ENCODE measurements at regions not wholly inside any gene's neighbourhood (a gene's known extent, or its start where the extent isn't known, plus 50 kb on each side); places are given as distances from the start of the nearest gene placed in this dataset.

GRCh38 chr2:177314722-177315264 lies 50.3 kb upstream of the NFE2L2 start:
- H3K27me3 ChIP-seq (ENCODE audit: control insufficient read depth in 5 of 5, insufficient read depth in 4 of 5, low read length in 5 of 5), result no peaks in the 10 kb centered on the region
- no peak overlapping the region for H3K27ac ChIP-seq (ENCODE audit: low read depth, low read length)
- no peaks in the 10 kb centered on the region for H3K9me3 ChIP-seq (ENCODE audit: control insufficient read depth in 5 of 5, low read length in 5 of 5)
- H3K36me3 ChIP-seq (ENCODE audit: control insufficient read depth in 5 of 5, insufficient read depth in 5 of 5, low read length in 5 of 5), result no peaks in the 10 kb centered on the region
- peaks cover 0 to 17% (median 5%) of the 10 kb centered on the region in 5 donors for H3K4me1 ChIP-seq (ENCODE audit: control insufficient read depth in 5 of 5, insufficient read depth in 5 of 5, low read length in 5 of 5)
- no peak overlapping the region for H3K4me3 ChIP-seq (ENCODE audit: low read depth in 1 of 5, low read length in 5 of 5)
- no peak overlapping the region for H3K9ac ChIP-seq (ENCODE audit: low read length in 5 of 5)

DNA sequence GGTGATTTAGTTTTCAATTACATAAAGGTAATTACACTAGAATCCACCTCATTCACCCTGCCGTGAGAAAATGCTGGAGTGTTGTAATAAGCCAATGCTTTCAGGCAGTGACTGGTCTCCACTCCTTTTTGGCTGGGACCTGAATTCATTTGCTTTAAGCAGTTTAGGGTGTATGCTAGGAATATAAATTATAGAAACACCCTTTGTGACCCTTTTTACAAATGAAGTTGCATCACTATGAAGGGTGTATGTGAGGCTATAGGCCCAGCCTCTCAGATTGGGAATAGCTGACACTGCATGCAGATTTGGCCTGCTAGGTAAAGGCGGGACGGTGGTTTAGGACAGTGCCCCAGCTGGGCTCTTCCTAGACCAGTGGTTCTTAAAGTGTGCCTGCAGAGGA lies 50.8 kb upstream of the NFE2L2 start:
- Histone ChIP-seq H3K4me1 (ENCODE audit: control insufficient read depth in 5 of 5, insufficient read depth in 5 of 5, low read length in 5 of 5) (peaks cover 0 to 17% (median 5%) of the 10 kb centered on the region in 5 donors), H3K27ac (ENCODE audit: low read depth, low read length) (no peak overlapping the region), H3K36me3 (ENCODE audit: control insufficient read depth in 5 of 5, insufficient read depth in 5 of 5, low read length in 5 of 5) (peaks cover 0 to 2% (median 0%) of the 10 kb centered on the region in 5 donors), H3K27me3 (ENCODE audit: control insufficient read depth in 5 of 5, insufficient read depth in 4 of 5, low read length in 5 of 5) (no peaks in the 10 kb centered on the region), H3K9me3 (ENCODE audit: control insufficient read depth in 5 of 5, low read length in 5 of 5) (no peaks in the 10 kb centered on the region), H3K4me3 (ENCODE audit: low read depth in 1 of 5, low read length in 5 of 5) (no peak overlapping the region), H3K9ac (ENCODE audit: low read length in 5 of 5) (no peak overlapping the region)

DNA sequence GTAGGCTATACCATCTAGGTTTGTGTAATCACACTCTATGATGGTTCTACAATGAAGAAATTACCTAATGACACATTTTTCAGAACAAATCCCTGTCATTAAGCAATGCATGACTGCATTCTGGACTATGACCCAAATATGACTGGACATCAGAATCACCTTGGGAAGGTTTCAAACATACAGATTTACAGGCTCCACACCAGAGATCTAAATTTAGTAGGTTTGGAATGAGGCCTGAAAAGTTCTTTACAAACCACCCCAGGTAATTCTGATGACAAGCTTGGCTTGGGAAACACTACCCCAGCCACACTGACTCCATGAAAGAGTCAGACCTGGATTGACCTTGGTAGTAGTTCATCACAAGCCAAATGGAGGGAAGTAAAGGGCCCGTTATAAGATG lies 52.2 kb upstream of the NFE2L2 start:
- no peaks in the 10 kb centered on the region for H3K27me3 ChIP-seq (ENCODE audit: control insufficient read depth in 5 of 5, insufficient read depth in 4 of 5, low read length in 5 of 5)
- no peak overlapping the region for H3K9ac ChIP-seq (ENCODE audit: low read length in 5 of 5)
- no peaks in the 10 kb centered on the region for H3K9me3 ChIP-seq (ENCODE audit: control insufficient read depth in 5 of 5, low read length in 5 of 5)
- H3K36me3 ChIP-seq (ENCODE audit: control insufficient read depth in 5 of 5, insufficient read depth in 5 of 5, low read length in 5 of 5), result peaks cover 0 to 6% (median 3%) of the 10 kb centered on the region in 5 donors
- no peak overlapping the region for H3K4me3 ChIP-seq (ENCODE audit: low read depth in 1 of 5, low read length in 5 of 5)
- peaks cover 0 to 17% (median 5%) of the 10 kb centered on the region in 5 donors for H3K4me1 ChIP-seq (ENCODE audit: control insufficient read depth in 5 of 5, insufficient read depth in 5 of 5, low read length in 5 of 5)
- H3K27ac ChIP-seq (ENCODE audit: low read depth, low read length), result no peak overlapping the region

GRCh38 chr2:177317443-177317842 lies 52.9 kb upstream of the NFE2L2 start:
- no peak overlapping the region for H3K9ac ChIP-seq (ENCODE audit: low read length in 5 of 5)
- peaks cover 3 to 8% (median 6%) of the 10 kb centered on the region in 5 donors for H3K36me3 ChIP-seq (ENCODE audit: control insufficient read depth in 5 of 5, insufficient read depth in 5 of 5, low read length in 5 of 5)
- H3K4me3 ChIP-seq (ENCODE audit: low read depth in 1 of 5, low read length in 5 of 5), result no peak overlapping the region
- no peaks in the 10 kb centered on the region for H3K27me3 ChIP-seq (ENCODE audit: control insufficient read depth in 5 of 5, insufficient read depth in 4 of 5, low read length in 5 of 5)
- no peak overlapping the region for H3K27ac ChIP-seq (ENCODE audit: low read depth, low read length)
- peaks cover 0 to 17% (median 5%) of the 10 kb centered on the region in 5 donors for H3K4me1 ChIP-seq (ENCODE audit: control insufficient read depth in 5 of 5, insufficient read depth in 5 of 5, low read length in 5 of 5)
- H3K9me3 ChIP-seq (ENCODE audit: control insufficient read depth in 5 of 5, low read length in 5 of 5), result no peaks in the 10 kb centered on the region

GRCh38 chr2:177317857-177318256 lies 53.3 kb upstream of the NFE2L2 start:
- no peak overlapping the region for H3K27ac ChIP-seq (ENCODE audit: low read depth, low read length)

GRCh38 chr2:177318613-177319012 lies 54.1 kb upstream of the NFE2L2 start:
- Histone ChIP-seq H3K4me1 (ENCODE audit: control insufficient read depth in 5 of 5, insufficient read depth in 5 of 5, low read length in 5 of 5) (peaks cover 0 to 16% (median 5%) of the 10 kb centered on the region in 5 donors), H3K9ac (ENCODE audit: low read length in 5 of 5) (no peak overlapping the region), H3K4me3 (ENCODE audit: low read depth in 1 of 5, low read length in 5 of 5) (no peak overlapping the region), H3K27me3 (ENCODE audit: control insufficient read depth in 5 of 5, insufficient read depth in 4 of 5, low read length in 5 of 5) (no peaks in the 10 kb centered on the region), H3K9me3 (ENCODE audit: control insufficient read depth in 5 of 5, low read length in 5 of 5) (no peaks in the 10 kb centered on the region), H3K36me3 (ENCODE audit: control insufficient read depth in 5 of 5, insufficient read depth in 5 of 5, low read length in 5 of 5) (peaks cover 6 to 14% (median 9%) of the 10 kb centered on the region in 5 donors), H3K27ac (ENCODE audit: low read depth, low read length) (no peak overlapping the region)

More at GRCh38 chr2:177317857-177318256, 53.3 kb upstream of the NFE2L2 start:
- no peaks in the 10 kb centered on the region for H3K9me3 ChIP-seq (ENCODE audit: control insufficient read depth in 5 of 5, low read length in 5 of 5)
- H3K9ac ChIP-seq (ENCODE audit: low read length in 5 of 5), result no peak overlapping the region
- H3K27me3 ChIP-seq (ENCODE audit: control insufficient read depth in 5 of 5, insufficient read depth in 4 of 5, low read length in 5 of 5), result no peaks in the 10 kb centered on the region
- peaks cover 6 to 12% (median 7%) of the 10 kb centered on the region in 5 donors for H3K36me3 ChIP-seq (ENCODE audit: control insufficient read depth in 5 of 5, insufficient read depth in 5 of 5, low read length in 5 of 5)
- H3K4me3 ChIP-seq (ENCODE audit: low read depth in 1 of 5, low read length in 5 of 5), result no peak overlapping the region
- peaks cover 0 to 17% (median 5%) of the 10 kb centered on the region in 5 donors for H3K4me1 ChIP-seq (ENCODE audit: control insufficient read depth in 5 of 5, insufficient read depth in 5 of 5, low read length in 5 of 5)

- Histone ChIP-seq H3K9me3 (ENCODE audit: control insufficient read depth in 5 of 5, low read length in 5 of 5) (no peaks in the 10 kb centered on the region), H3K4me1 (ENCODE audit: control insufficient read depth in 5 of 5, insufficient read depth in 5 of 5, low read length in 5 of 5) (no peaks in the 10 kb centered on the region), H3K27ac (ENCODE audit: low read depth, low read length) (no peak overlapping the region), H3K9ac (ENCODE audit: low read length in 5 of 5) (no peak overlapping the region), H3K36me3 (ENCODE audit: control insufficient read depth in 5 of 5, insufficient read depth in 5 of 5, low read length in 5 of 5) (peaks cover 6 to 14% (median 9%) of the 10 kb centered on the region in 5 donors), H3K4me3 (ENCODE audit: low read depth in 1 of 5, low read length in 5 of 5) (no peak overlapping the region), H3K27me3 (ENCODE audit: control insufficient read depth in 5 of 5, insufficient read depth in 4 of 5, low read length in 5 of 5) (no peaks in the 10 kb centered on the region)
Observed at GRCh38 chr2:177320596-177320995, 56.1 kb upstream of the NFE2L2 start.

GRCh38 chr2:177322801-177323261 lies 58.3 kb upstream of the NFE2L2 start:
- Histone ChIP-seq H3K27ac (ENCODE audit: low read depth, low read length) (no peak overlapping the region), H3K9me3 (ENCODE audit: control insufficient read depth in 5 of 5, low read length in 5 of 5) (no peaks in the 10 kb centered on the region), H3K4me1 (ENCODE audit: control insufficient read depth in 5 of 5, insufficient read depth in 5 of 5, low read length in 5 of 5) (peaks cover 0 to 3% (median 0%) of the 10 kb centered on the region in 5 donors), H3K4me3 (ENCODE audit: low read depth in 1 of 5, low read length in 5 of 5) (no peak overlapping the region), H3K9ac (ENCODE audit: low read length in 5 of 5) (no peak overlapping the region), H3K27me3 (ENCODE audit: control insufficient read depth in 5 of 5, insufficient read depth in 4 of 5, low read length in 5 of 5) (no peaks in the 10 kb centered on the region), H3K36me3 (ENCODE audit: control insufficient read depth in 5 of 5, insufficient read depth in 5 of 5, low read length in 5 of 5) (peaks cover 6 to 14% (median 9%) of the 10 kb centered on the region in 5 donors)

DNA sequence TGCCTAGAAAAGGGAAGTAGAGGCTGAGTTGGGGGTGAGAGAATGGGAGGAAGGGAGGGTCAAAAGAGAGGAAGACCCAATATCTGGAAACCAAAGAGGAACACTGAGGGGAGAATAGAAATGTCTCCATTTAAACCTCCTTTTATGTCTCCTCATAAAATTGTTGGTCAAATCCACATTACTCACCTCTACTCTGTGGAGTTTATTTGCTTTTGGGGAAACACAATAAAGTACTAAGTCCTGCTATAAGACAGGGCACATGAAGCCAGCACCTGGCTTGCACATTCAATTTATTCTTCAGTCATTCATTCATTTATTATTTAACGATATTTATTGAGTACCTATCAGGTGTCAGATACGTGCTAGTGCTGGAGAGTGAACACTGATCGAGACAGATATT lies 60.3 kb upstream of the NFE2L2 start:
- Histone ChIP-seq H3K9ac (ENCODE audit: low read length in 5 of 5) (no peak overlapping the region), H3K4me1 (ENCODE audit: control insufficient read depth in 5 of 5, insufficient read depth in 5 of 5, low read length in 5 of 5) (peaks cover 0 to 3% (median 0%) of the 10 kb centered on the region in 5 donors), H3K4me3 (ENCODE audit: low read depth in 1 of 5, low read length in 5 of 5) (no peak overlapping the region)

GRCh38 chr2:177325554-177325953 lies 61.0 kb upstream of the NFE2L2 start:
- no peaks in the 10 kb centered on the region for H3K9me3 ChIP-seq (ENCODE audit: control insufficient read depth in 5 of 5, low read length in 5 of 5)
- H3K4me1 ChIP-seq (ENCODE audit: control insufficient read depth in 5 of 5, insufficient read depth in 5 of 5, low read length in 5 of 5), result peaks cover 0 to 3% (median 0%) of the 10 kb centered on the region in 5 donors
- no peak overlapping the region for H3K27ac ChIP-seq (ENCODE audit: low read depth, low read length)
- H3K27me3 ChIP-seq (ENCODE audit: control insufficient read depth in 5 of 5, insufficient read depth in 4 of 5, low read length in 5 of 5), result no peaks in the 10 kb centered on the region
- H3K36me3 ChIP-seq (ENCODE audit: control insufficient read depth in 5 of 5, insufficient read depth in 5 of 5, low read length in 5 of 5), result peaks cover 6 to 14% (median 9%) of the 10 kb centered on the region in 5 donors
- no peak overlapping the region for H3K4me3 ChIP-seq (ENCODE audit: low read depth in 1 of 5, low read length in 5 of 5)
- H3K9ac ChIP-seq (ENCODE audit: low read length in 5 of 5), result no peak overlapping the region

More for the DNA sequence above, 60.3 kb upstream of the NFE2L2 start:
- no peaks in the 10 kb centered on the region for H3K27me3 ChIP-seq (ENCODE audit: control insufficient read depth in 5 of 5, insufficient read depth in 4 of 5, low read length in 5 of 5)
- H3K9me3 ChIP-seq (ENCODE audit: control insufficient read depth in 5 of 5, low read length in 5 of 5), result no peaks in the 10 kb centered on the region
- peaks cover 6 to 14% (median 9%) of the 10 kb centered on the region in 5 donors for H3K36me3 ChIP-seq (ENCODE audit: control insufficient read depth in 5 of 5, insufficient read depth in 5 of 5, low read length in 5 of 5)
- H3K27ac ChIP-seq (ENCODE audit: low read depth, low read length), result no peak overlapping the region

All from subcutaneous abdominal adipose tissue (tissue), 5 donors.